ENCODE measurements at regions not wholly inside any gene's neighbourhood (a gene's known extent, or its start where the extent isn't known, plus 50 kb on each side); places are given as distances from the start of the nearest gene placed in this dataset.

- TF ChIP-seq KAT7 (CRISPR knock-in tag; IDR thresholded peaks at IDR 0.05; ENCODE audit: borderline replicate concordance): no peak
- no peak for TF ChIP-seq CTCF (IDR thresholded peaks at IDR 0.05)
- no peak for TF ChIP-seq SOX15 (CRISPR knock-in tag; IDR thresholded peaks at IDR 0.05)
- TF ChIP-seq JUN (CRISPR knock-in tag; IDR thresholded peaks at IDR 0.05): no peak
- no peak for TF ChIP-seq GABPB1 (CRISPR knock-in tag; IDR thresholded peaks at IDR 0.05)
- no peak for TF ChIP-seq TCF7 (CRISPR knock-in tag; IDR thresholded peaks at IDR 0.05; ENCODE audit: low read depth)
- TF ChIP-seq ZNF532 (CRISPR knock-in tag; IDR thresholded peaks at IDR 0.05; ENCODE audit: borderline replicate concordance): no peak
- TF ChIP-seq ATF2 (CRISPR knock-in tag; IDR thresholded peaks at IDR 0.05; ENCODE audit: borderline replicate concordance, low read depth): no peak
- TF ChIP-seq MAX (CRISPR knock-in tag; IDR thresholded peaks at IDR 0.05): no peak
- TF ChIP-seq SMAD3 (CRISPR knock-in tag; IDR thresholded peaks at IDR 0.05; ENCODE audit: borderline replicate concordance): no peak
Measured at GRCh38 chr5:62920856-62921255, 342.2 kb downstream of the LRRC70 start.
